DND-41 (cell line): ENCODE measurements at regions not wholly inside any gene's neighbourhood (a gene's known extent, or its start where the extent isn't known, plus 50 kb on each side); places are given as distances from the start of the nearest gene placed in this dataset.
"Not testable (repeated sequence)": the region's sequence is repeated elsewhere in the genome, so short reads cannot be mapped to it uniquely, and the experiment has no call there.

ENCODE experiments used
- ATAC-seq: fragments of 200-7000 bp; cut with Tn5 transposase; 3 replicates; pipeline ENCODE4 v1.9.1; 2021; ENCODE audit warnings: low read depth; ENCODE audit not compliant: insufficient read depth
- DNase-seq: peaks from one replicate; pipeline ENCODE4 v3.0.0-alpha.2; 2020
- H2AFZ ChIP-seq: 2 replicates; pipeline ENCODE4 v1.6.0; 2012; ENCODE audit warnings: low read depth, low read length
- H3K27ac ChIP-seq: 2 replicates; pipeline ENCODE4 v1.5.1; 2012; ENCODE audit warnings: low read length, inconsistent platforms
- H3K27me3 ChIP-seq: fragments of 200-600 bp; sonication (generic); 2 replicates; pipeline ENCODE4 v1.6.0; 2012; ENCODE audit warnings: low read length, mild to moderate bottlenecking, inconsistent platforms; ENCODE audit not compliant: insufficient read depth, poor library complexity
- H3K36me3 ChIP-seq: 2 replicates; pipeline ENCODE4 v1.5.1; 2012; ENCODE audit warnings: low read length, inconsistent platforms; ENCODE audit not compliant: insufficient read depth
- H3K4me1 ChIP-seq: 2 replicates; pipeline ENCODE4 v1.5.1; 2012; ENCODE audit warnings: mild to moderate bottlenecking, low read length; ENCODE audit not compliant: insufficient read depth
- H3K4me2 ChIP-seq: 2 replicates; pipeline ENCODE4 v1.6.0; 2012; ENCODE audit warnings: mild to moderate bottlenecking, moderate library complexity, low read length, inconsistent platforms; ENCODE audit not compliant: insufficient read depth
- H3K4me3 ChIP-seq, 2 experiments: fragments of 200-600 bp in 1 of 2; shearing (Covaris generic) in 1 of 2; 2 replicates each; pipeline ENCODE4 v1.5.1; 2012 to 2016; ENCODE audit warnings: inconsistent platforms in 2 of 2, low read length in 2 of 2, mild to moderate bottlenecking in 2 of 2, low read depth in 1 of 2, moderate library complexity in 1 of 2
- H3K79me2 ChIP-seq: 2 replicates; pipeline ENCODE4 v1.6.0; 2012; ENCODE audit warnings: low read length, inconsistent platforms; ENCODE audit not compliant: insufficient read depth
- H3K9ac ChIP-seq: 2 replicates; pipeline ENCODE4 v1.6.0; 2012; ENCODE audit warnings: low read depth, mild to moderate bottlenecking, inconsistent platforms, low read length, moderate library complexity
- H3K9me3 ChIP-seq: 2 replicates; pipeline ENCODE4 v1.5.1; 2012; ENCODE audit warnings: low read length, moderate library complexity, mild to moderate bottlenecking, inconsistent platforms; ENCODE audit not compliant: insufficient read depth, severe bottlenecking
- H4K20me1 ChIP-seq: 2 replicates; pipeline ENCODE4 v1.6.0; 2012; ENCODE audit warnings: low read length; ENCODE audit not compliant: insufficient read depth
- EZH2 ChIP-seq: IDR thresholded peaks from 3 replicates; pipeline ENCODE4 v1.6.1; 2012; ENCODE audit warnings: borderline replicate concordance, low read depth, mild to moderate bottlenecking, moderate library complexity, low read length, inconsistent platforms; ENCODE audit not compliant: severe bottlenecking
- TF ChIP-seq, protein P1 (sequence below): IDR thresholded peaks from 2 replicates; pipeline ENCODE4 v1.5.1; 2012; ENCODE audit warnings: borderline replicate concordance, low read length, moderate library complexity, mild to moderate bottlenecking; ENCODE audit not compliant: poor library complexity, severe bottlenecking; ENCODE audit errors: extremely low read depth

DNA sequence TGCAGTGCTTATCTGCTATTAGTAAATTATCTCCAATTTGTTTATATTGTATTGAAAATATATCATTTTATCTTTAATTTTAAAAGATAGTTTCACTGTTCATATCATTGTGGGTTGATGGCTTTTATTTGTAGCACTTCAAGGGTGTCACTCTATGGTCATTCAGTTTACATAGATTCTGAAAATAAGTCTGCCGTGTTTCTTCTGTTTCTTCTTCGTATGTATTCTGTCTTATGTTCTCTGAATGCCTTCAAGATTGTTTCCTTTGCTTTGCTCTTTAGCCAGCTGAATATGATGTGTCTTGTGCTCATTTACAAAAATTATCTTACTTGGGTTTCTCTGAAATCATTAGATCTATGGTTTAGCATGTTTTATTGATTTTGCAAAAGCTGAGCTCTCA is 359.9 kb downstream of the CYLC2 start:
- Histone ChIP-seq H3K9ac (no peak overlapping the region), H4K20me1 (no peaks in the 10 kb centered on the region)

DNA sequence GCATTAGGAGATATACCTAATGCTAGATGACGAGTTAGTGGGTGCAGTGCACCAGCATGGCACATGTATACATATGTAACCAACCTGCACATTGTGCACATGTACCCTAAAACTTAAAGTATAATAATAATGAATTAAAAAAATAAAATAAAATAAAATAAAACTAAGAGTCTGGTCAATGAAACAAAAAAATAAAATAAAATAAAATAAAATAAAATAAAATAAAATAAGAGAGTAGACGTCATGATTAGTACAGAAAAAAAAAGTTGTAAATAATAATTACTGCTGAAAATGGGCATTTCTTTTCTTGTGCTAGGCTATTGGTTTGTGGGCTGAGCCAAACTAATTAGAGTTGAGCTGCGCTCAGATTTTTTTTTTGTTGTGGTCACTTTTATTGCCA is 362.8 kb downstream of the CYLC2 start:
- ATAC-seq, H2AFZ ChIP-seq, H3K4me1 ChIP-seq, H3K27me3 ChIP-seq, H3K4me3 ChIP-seq, H3K9ac ChIP-seq, H4K20me1 ChIP-seq, H3K9me3 ChIP-seq, DNase-seq, H3K27ac ChIP-seq, H3K36me3 ChIP-seq, H3K79me2 ChIP-seq, H3K4me2 ChIP-seq: not testable (repeated sequence)

More for the DNA sequence above, 359.9 kb downstream of the CYLC2 start:
- Histone ChIP-seq H3K9me3 (no peaks in the 10 kb centered on the region), H3K27ac (no peak overlapping the region), H3K4me1 (no peaks in the 10 kb centered on the region), H2AFZ (no peak overlapping the region), H3K4me3 (no peak overlapping the region), H3K27me3 (no peaks in the 10 kb centered on the region), H3K79me2 (no peaks in the 10 kb centered on the region), H3K4me2 (no peak overlapping the region), H3K36me3 (no peaks in the 10 kb centered on the region)
- TF ChIP-seq, protein P1, sequence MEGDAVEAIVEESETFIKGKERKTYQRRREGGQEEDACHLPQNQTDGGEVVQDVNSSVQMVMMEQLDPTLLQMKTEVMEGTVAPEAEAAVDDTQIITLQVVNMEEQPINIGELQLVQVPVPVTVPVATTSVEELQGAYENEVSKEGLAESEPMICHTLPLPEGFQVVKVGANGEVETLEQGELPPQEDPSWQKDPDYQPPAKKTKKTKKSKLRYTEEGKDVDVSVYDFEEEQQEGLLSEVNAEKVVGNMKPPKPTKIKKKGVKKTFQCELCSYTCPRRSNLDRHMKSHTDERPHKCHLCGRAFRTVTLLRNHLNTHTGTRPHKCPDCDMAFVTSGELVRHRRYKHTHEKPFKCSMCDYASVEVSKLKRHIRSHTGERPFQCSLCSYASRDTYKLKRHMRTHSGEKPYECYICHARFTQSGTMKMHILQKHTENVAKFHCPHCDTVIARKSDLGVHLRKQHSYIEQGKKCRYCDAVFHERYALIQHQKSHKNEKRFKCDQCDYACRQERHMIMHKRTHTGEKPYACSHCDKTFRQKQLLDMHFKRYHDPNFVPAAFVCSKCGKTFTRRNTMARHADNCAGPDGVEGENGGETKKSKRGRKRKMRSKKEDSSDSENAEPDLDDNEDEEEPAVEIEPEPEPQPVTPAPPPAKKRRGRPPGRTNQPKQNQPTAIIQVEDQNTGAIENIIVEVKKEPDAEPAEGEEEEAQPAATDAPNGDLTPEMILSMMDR, result no peak
- no peak for TF ChIP-seq EZH2
- DNase-seq (no peak), ATAC-seq (no peak)

DNA sequence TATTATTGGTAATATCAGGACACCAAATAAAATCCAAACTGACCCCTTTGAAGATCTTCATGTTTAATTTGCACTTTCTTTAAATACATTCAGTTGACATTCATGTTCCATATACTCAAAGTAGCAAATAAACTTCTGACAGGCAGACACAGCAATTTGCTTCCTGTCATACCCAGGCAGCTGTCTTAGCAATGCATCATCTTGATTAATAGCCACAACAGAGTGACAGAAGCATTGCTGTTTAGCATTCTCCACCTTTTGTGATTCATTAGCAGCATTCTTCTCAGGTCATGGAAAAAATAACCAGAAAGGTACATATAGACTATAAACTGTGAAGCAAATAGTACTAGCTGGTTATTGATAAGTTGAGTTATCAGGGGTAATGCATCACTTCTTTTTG is 366.8 kb downstream of the CYLC2 start:
- Histone ChIP-seq H3K79me2 (no peaks in the 10 kb centered on the region), H2AFZ (no peak overlapping the region), H3K27ac (no peak overlapping the region), H3K36me3 (no peaks in the 10 kb centered on the region), H4K20me1 (no peaks in the 10 kb centered on the region), H3K27me3 (no peaks in the 10 kb centered on the region), H3K9me3 (no peaks in the 10 kb centered on the region), H3K9ac (no peak overlapping the region), H3K4me2 (no peak overlapping the region), H3K4me1 (no peaks in the 10 kb centered on the region), H3K4me3 (no peak overlapping the region)
- no peak for TF ChIP-seq EZH2
- TF ChIP-seq, protein P1, result no peak
- ATAC-seq, result no peak
- DNase-seq, result no peak

DNA sequence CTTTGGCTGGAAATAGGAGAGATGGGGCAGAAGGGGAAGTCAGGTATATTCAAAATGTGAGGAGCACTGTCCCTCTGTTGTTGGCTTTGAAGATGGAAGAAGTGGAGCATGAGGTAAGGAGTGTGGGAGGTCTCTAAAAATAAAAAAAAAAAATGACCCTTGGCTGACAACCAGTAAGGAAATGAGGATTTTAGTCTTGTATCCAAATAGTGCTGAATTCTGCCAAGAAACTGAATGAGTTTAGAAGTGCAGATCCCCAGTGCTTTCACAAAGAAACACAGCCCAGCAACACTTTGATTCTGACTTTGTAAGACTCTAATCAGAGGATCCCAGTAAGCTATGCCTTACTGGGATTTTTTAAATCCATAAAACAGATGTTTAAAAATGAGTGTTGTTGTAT is 367.9 kb downstream of the CYLC2 start:
- no peaks in the 10 kb centered on the region for H4K20me1 ChIP-seq
- no peaks in the 10 kb centered on the region for H3K4me1 ChIP-seq
- no peaks in the 10 kb centered on the region for H3K36me3 ChIP-seq
- no peaks in the 10 kb centered on the region for H3K9me3 ChIP-seq
- no peak overlapping the region for H3K27ac ChIP-seq
- H3K79me2 ChIP-seq, result no peaks in the 10 kb centered on the region
- ATAC-seq, result no peak
- H3K4me2 ChIP-seq, result no peak overlapping the region
- H2AFZ ChIP-seq, result no peak overlapping the region
- H3K27me3 ChIP-seq, result no peaks in the 10 kb centered on the region
- no peak overlapping the region for H3K9ac ChIP-seq
- no peak overlapping the region for H3K4me3 ChIP-seq
- TF ChIP-seq, protein P1, result no peak
- no peak for TF ChIP-seq EZH2
- no peak for DNase-seq
